ENCODE measurements at regions not wholly inside any gene's neighbourhood (a gene's known extent, or its start where the extent isn't known, plus 50 kb on each side); places are given as distances from the start of the nearest gene placed in this dataset.

GRCh38 chr9:126164796-126165525 is 161.7 kb upstream of the MVB12B start:
- TF ChIP-seq CEBPB (IDR thresholded peaks at IDR 0.05; ENCODE audit: low read depth), result no peak
- TF ChIP-seq SIN3A (IDR thresholded peaks at IDR 0.05; ENCODE audit: low read depth), result no peak
- TF ChIP-seq CTCF (IDR thresholded peaks at IDR 0.05 in 2 of 3, conservative IDR thresholded peaks at IDR 0.05 in 1 of 3; ENCODE audit: borderline replicate concordance in 1 of 3, insufficient read depth in 1 of 3, low read depth in 2 of 3, low read length in 2 of 3), result no peak
- no peak for TF ChIP-seq POLR2A (IDR thresholded peaks at IDR 0.05; ENCODE audit: borderline replicate concordance, extremely low read depth, insufficient read depth, insufficient read length)
- no peak for TF ChIP-seq POLR2AphosphoS5 (IDR thresholded peaks at IDR 0.05; ENCODE audit: low read depth, low read length)
- no peak for TF ChIP-seq MAX (IDR thresholded peaks at IDR 0.05)

Measured in HCT116 (cell line).